A549 (cell line): ENCODE measurements at regions not wholly inside any gene's neighbourhood (a gene's known extent, or its start where the extent isn't known, plus 50 kb on each side); places are given as distances from the start of the nearest gene placed in this dataset.

Experiments
- ATAC-seq, 2 experiments: fragments of 200-7000 bp in 1 of 2; fragments of >200 bp in 1 of 2; cut with Nextera tagmentation in 1 of 2; cut with Tn5 transposase in 1 of 2; 3 replicates each; pipeline versions ENCODE4 v1.8.0 to v1.9.1; 2018 to 2020; ENCODE audit warnings: mild to moderate bottlenecking in 1 of 2, moderate library complexity in 1 of 2
- CTCF ChIA-PET: fragments of 300-600 bp; sonication (Branson Sonifier 250); formaldehyde crosslinking; extraction: SDS; loops from one replicate; lab custom pipeline; 2021; ENCODE audit warnings: antibody characterized with exemption, inconsistent platforms; lab: Yijun Ruan, JAX
- POLR2A ChIA-PET: fragments of 350-600 bp; formaldehyde crosslinking; extraction: SDS; loops from one replicate; lab custom pipeline; 2021; ENCODE audit warnings: antibody characterized with exemption, inconsistent platforms; lab: Yijun Ruan, JAX
- DNase-seq, 2 experiments: peaks; one replicate each; pipeline versions ENCODE4 v3.0.0 to v3.0.0-alpha.2; 2011 to 2016; ENCODE audit warnings: low read depth in 1 of 2, low spot score in 1 of 2
- FAIRE-seq: peaks from 2 replicates; lab custom pipeline; 2011; peaks lifted over from hg19 to GRCh38; lab: Jason Lieb, UNC
- H3K27ac ChIP-seq, 2 experiments: fragments of >200 bp; sonication (Bioruptor Twin); formaldehyde crosslinking; 3 replicates each; pipeline ENCODE4 v1.5.1; 2016 to 2017
- H3K4me1 ChIP-seq: fragments of >200 bp; sonication (Bioruptor Twin); formaldehyde crosslinking; 3 replicates; pipeline ENCODE4 v1.6.1; 2016
- H3K4me2 ChIP-seq: fragments of >200 bp; sonication (Bioruptor Twin); formaldehyde crosslinking; 3 replicates; pipeline ENCODE4 v1.6.1; 2016
- H3K4me3 ChIP-seq: fragments of >200 bp; sonication (Bioruptor Twin); formaldehyde crosslinking; 3 replicates; pipeline ENCODE4 v1.5.1; 2016
- H3K9me3 ChIP-seq: fragments of >200 bp; sonication (Bioruptor Twin); formaldehyde crosslinking; 3 replicates; pipeline ENCODE4 v1.6.1; 2016
- ATOH8 ChIP-seq: fragments of 250-450 bp; sonication (Bioruptor Pico); IDR thresholded peaks from 2 replicates; pipeline ENCODE4 v1.5.0; 2020; ENCODE audit warnings: low read depth, mild to moderate bottlenecking, moderate library complexity
- BCL3 ChIP-seq: fragments of >200 bp; sonication (Bioruptor Twin); formaldehyde crosslinking; IDR thresholded peaks from 3 replicates; pipeline ENCODE4 v1.6.1; 2016
- BHLHE40 ChIP-seq: IDR thresholded peaks from 2 replicates; pipeline ENCODE4 v1.6.1; 2012; ENCODE audit warnings: low read depth, low read length, inconsistent platforms
- CBX2 ChIP-seq: fragments of 200-600 bp; sonication (generic); IDR thresholded peaks from 2 replicates; pipeline ENCODE4 v1.6.1; 2016; ENCODE audit warnings: low read depth, mild to moderate bottlenecking, borderline replicate concordance
- CEBPB ChIP-seq, 2 experiments: fragments of >200 bp in 1 of 2; sonication (Bioruptor Twin) in 1 of 2; formaldehyde crosslinking in 1 of 2; IDR thresholded peaks; 2 replicates each; pipeline ENCODE4 v1.6.1; 2012 to 2016
- CTCF ChIP-seq: fragments of >200 bp; sonication (Bioruptor Twin); formaldehyde crosslinking; IDR thresholded peaks from 3 replicates; pipeline ENCODE4 v1.5.1; 2016
- E2F6 ChIP-seq: IDR thresholded peaks from 2 replicates; pipeline ENCODE4 v1.6.1; 2012; ENCODE audit warnings: low read depth, borderline replicate concordance
- EHMT2 ChIP-seq: fragments of 200-600 bp; sonication (generic); IDR thresholded peaks from 2 replicates; pipeline ENCODE4 v1.6.1; 2016; ENCODE audit warnings: antibody characterized with exemption, low read depth, mild to moderate bottlenecking, moderate library complexity
- EP300 ChIP-seq, 2 experiments: fragments of >200 bp; sonication (Bioruptor Twin); formaldehyde crosslinking; IDR thresholded peaks; 2 replicates in 1 of 2; 3 replicates in 1 of 2; pipeline ENCODE4 v1.6.1; 2016 to 2017
- ESRRA ChIP-seq: fragments of 150-350 bp; IDR thresholded peaks from 2 replicates; pipeline ENCODE4 v1.6.1; 2014; ENCODE audit warnings: mild to moderate bottlenecking, low read length, borderline replicate concordance
- FOSL2 ChIP-seq, 2 experiments: fragments of 450-650 bp in 1 of 2; fragments of >200 bp in 1 of 2; sonication (Bioruptor Twin) in 1 of 2; formaldehyde crosslinking; IDR thresholded peaks; 2 replicates each; pipeline versions ENCODE4 v1.5.0 to v1.6.1; 2016 to 2020; ENCODE audit warnings: mild to moderate bottlenecking in 1 of 2, moderate library complexity in 1 of 2
- FOXS1 ChIP-seq: fragments of 250-450 bp; sonication (Bioruptor Pico); IDR thresholded peaks from 2 replicates; pipeline ENCODE4 v1.5.0; 2020; ENCODE audit warnings: mild to moderate bottlenecking, moderate library complexity
- HDAC2 ChIP-seq: fragments of 200-600 bp; sonication (generic); IDR thresholded peaks from 2 replicates; pipeline ENCODE4 v1.6.1; 2016
- HEYL ChIP-seq: fragments of 250-450 bp; sonication (Bioruptor Pico); IDR thresholded peaks from 2 replicates; pipeline ENCODE4 v1.8.0; 2021; ENCODE audit warnings: mild to moderate bottlenecking, moderate library complexity
- HOXB5 ChIP-seq: fragments of 250-450 bp; sonication (Bioruptor Pico); IDR thresholded peaks from 2 replicates; pipeline ENCODE4 v1.5.0; 2020; ENCODE audit warnings: mild to moderate bottlenecking, moderate library complexity
- JUNB ChIP-seq: fragments of >200 bp; sonication (Bioruptor Twin); formaldehyde crosslinking; IDR thresholded peaks from 2 replicates; pipeline ENCODE4 v1.6.1; 2016
- KDM1A ChIP-seq: fragments of 200-600 bp; sonication (generic); IDR thresholded peaks from 2 replicates; pipeline ENCODE4 v1.6.1; 2016; ENCODE audit warnings: low read depth, mild to moderate bottlenecking
- MAZ ChIP-seq: fragments of 150-350 bp; IDR thresholded peaks from 2 replicates; pipeline ENCODE4 v1.6.1; 2014; ENCODE audit warnings: antibody characterized with exemption, low read depth, low read length, borderline replicate concordance
- NR3C1 ChIP-seq: fragments of >200 bp; sonication (Bioruptor Twin); formaldehyde crosslinking; IDR thresholded peaks from 3 replicates; pipeline ENCODE4 v1.6.1; 2017
- RARB ChIP-seq: fragments of 250-450 bp; sonication (Bioruptor Pico); IDR thresholded peaks from 2 replicates; pipeline ENCODE4 v1.8.0; 2021; ENCODE audit warnings: mild to moderate bottlenecking, moderate library complexity
- TFCP2L1 ChIP-seq: fragments of 250-450 bp; sonication (Bioruptor Pico); IDR thresholded peaks from 2 replicates; pipeline ENCODE4 v1.5.0; 2021; ENCODE audit warnings: mild to moderate bottlenecking
- USF2 ChIP-seq: fragments of 450-650 bp; IDR thresholded peaks from 2 replicates; pipeline ENCODE4 v1.6.1; 2014; ENCODE audit warnings: antibody characterized with exemption
- ZFP36 ChIP-seq: fragments of 450-650 bp; IDR thresholded peaks from 2 replicates; pipeline ENCODE4 v1.6.1; 2014; ENCODE audit warnings: borderline replicate concordance; ENCODE audit not compliant: partially characterized antibody
- WGBS: methylation state at CpG from one replicate; pipeline ENCODE4 v1.1.6; 2017; ENCODE audit errors: missing lambda C conversion rate; 5-methylcytosine and 5-hydroxymethylcytosine counted together
- TF ChIP-seq, protein P1 (sequence below): fragments of >200 bp; sonication (Bioruptor Twin); formaldehyde crosslinking; IDR thresholded peaks from 2 replicates; pipeline ENCODE4 v1.6.1; 2016

DNA sequence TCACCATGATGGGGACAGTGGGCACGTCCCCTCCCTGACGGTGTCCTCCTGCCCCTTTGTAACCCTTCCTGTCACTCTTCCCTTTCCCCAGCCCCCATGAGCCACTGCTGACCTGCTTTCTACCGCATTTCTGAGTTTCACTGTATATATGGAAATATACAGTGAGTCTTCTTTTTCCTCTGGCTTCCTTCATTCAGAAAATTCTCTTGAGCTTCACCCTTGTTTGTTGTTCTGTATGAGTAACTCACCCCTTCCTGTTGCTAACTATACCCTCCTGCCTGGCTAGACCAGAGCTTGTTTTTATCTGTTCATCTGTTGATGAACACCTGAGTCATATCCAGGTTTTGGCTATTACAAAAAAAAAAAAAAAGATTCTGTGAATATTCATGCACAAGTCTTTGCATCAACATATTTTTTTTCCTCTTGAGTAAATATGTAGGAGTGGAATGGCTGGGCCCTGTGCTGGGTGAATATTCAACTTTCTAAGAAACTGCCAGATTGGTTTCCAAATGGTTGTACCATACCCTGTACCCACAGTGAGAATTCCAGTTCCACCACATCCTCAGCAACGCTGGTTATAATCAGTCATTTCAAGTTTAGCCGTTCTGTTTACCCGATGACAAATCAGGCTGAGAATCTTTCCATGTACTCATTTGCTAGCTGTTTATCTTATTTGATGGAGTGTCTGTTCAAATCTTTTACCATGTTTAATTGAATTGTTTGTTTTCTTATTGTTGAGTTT lies 62.0 kb downstream of the IGF2 start (continued):
- TF ChIP-seq FOSL2 (IDR thresholded peaks at IDR 0.05) (0 out of 2 replicates have a peak, but pooled peaks have one; percentile 2), FOSL2 (CRISPR knock-in tag; IDR thresholded peaks at IDR 0.05) (peak; percentile 70), ZFP36 (no peak), CBX2 (no peak), CEBPB (IDR thresholded peaks at IDR 0.05) (peak in 1 of 2 experiments; percentile 36; a peak in 1 of 4 replicates), EHMT2 (no peak), ATOH8 (CRISPR knock-in tag) (no peak), HDAC2 (no peak), E2F6 (no peak), NR3C1 (no peak), USF2 (no peak), ESRRA (no peak), RARB (CRISPR knock-in tag) (no peak), BHLHE40 (no peak), KDM1A (no peak), MAZ (no peak)
- TF ChIP-seq, protein P1, sequence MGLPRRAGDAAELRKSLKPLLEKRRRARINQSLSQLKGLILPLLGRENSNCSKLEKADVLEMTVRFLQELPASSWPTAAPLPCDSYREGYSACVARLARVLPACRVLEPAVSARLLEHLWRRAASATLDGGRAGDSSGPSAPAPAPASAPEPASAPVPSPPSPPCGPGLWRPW, result no peak
- TF ChIP-seq, all 56 proteins: peak for 8

GRCh38 chr11:2076441-2076840 lies 62.7 kb downstream of the IGF2 start:
- Histone ChIP-seq H3K4me3 (no peak overlapping the region), H3K9me3 (no peaks in the 10 kb centered on the region), H3K27ac (peak overlapping the region; percentile 65 to 72), H3K4me1 (peaks cover 20% of the 10 kb centered on the region), H3K4me2 (peak overlapping the region; percentile 55)
- FAIRE-seq (no peak), ATAC-seq (no peak), DNase-seq (no peak)
- ChIA-PET POLR2A (no interaction called here), CTCF (interaction anchor here (1.0 to 4.4 kb wide), 2 partner anchors 72 to 74 kb away, joined by 3 to 22 read pairs; no protein-coding TSS in a partner anchor)
- WGBS, result 95% methylated on average over 7 of the region's 7 CpGs
- TF ChIP-seq EHMT2 (no peak), FOXS1 (no peak), BCL3 (no peak)

DNA sequence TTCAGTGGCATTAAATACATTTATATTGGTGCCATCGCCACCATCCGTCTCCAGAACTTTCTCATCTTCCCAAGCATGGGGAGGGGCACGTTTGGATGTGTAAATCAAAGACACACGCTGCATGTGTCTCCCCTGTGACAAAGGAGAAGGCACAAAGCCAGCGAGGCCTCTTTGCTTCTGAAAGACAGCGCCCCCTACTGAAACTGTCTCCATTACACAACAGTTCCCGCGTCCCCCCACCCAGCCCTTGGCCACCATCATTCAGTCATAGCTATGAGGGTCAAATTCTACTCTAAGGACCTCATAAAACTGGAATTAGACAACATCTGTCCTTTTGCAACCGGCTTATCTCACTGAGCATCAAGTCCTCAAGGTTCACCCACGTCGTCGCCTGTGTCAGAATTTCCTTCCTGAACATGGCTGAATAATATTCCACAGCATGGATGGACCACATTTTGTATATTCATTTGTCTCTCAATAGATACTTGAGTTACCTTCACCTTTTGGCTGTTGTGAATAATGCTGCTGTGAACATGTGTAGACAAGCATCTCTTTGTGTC lies 64.8 kb downstream of the IGF2 start:
- ATAC-seq (no peak), DNase-seq (no peak), FAIRE-seq (no peak)
- Histone ChIP-seq H3K4me1 (peaks cover 20% of the 10 kb centered on the region), H3K4me2 (no peak overlapping the region), H3K4me3 (no peak overlapping the region), H3K9me3 (no peaks in the 10 kb centered on the region), H3K27ac (no peak overlapping the region)
- ChIA-PET POLR2A (no interaction called here), CTCF (interaction anchor here (0.7 to 4.4 kb wide), 5 partner anchors 17 to 433 kb away, joined by 3 to 22 read pairs (median 3); no protein-coding TSS in a partner anchor)
- WGBS, result 81% methylated on average over 12 of the region's 12 CpGs
- TF ChIP-seq TFCP2L1 (CRISPR knock-in tag) (no peak), CTCF (peak; percentile 18; the same call in 2 of the 3 replicates), EP300 (IDR thresholded peaks at IDR 0.05) (no peak), ATOH8 (CRISPR knock-in tag) (no peak), HEYL (CRISPR knock-in tag) (no peak), JUNB (no peak), HOXB5 (CRISPR knock-in tag) (no peak)
